Type B pancreatic cell (in vitro differentiated cells): ENCODE measurements at regions not wholly inside any gene's neighbourhood (a gene's known extent, or its start where the extent isn't known, plus 50 kb on each side); places are given as distances from the start of the nearest gene placed in this dataset.

ENCODE experiments used
- DNase-seq: peaks from one replicate; pipeline ENCODE4 v3.0.0; 2021; ENCODE audit warnings: mixed read lengths; ENCODE audit not compliant: unreplicated experiment; ENCODE audit errors: extremely low spot score
- H3K27ac Mint-ChIP-seq: 2 replicates; pipeline ENCODE4 v1.8.0; 2021; ENCODE audit warnings: mild to moderate bottlenecking, mixed read lengths
- H3K27me3 Mint-ChIP-seq: 2 replicates; pipeline ENCODE4 v1.8.0; 2021; ENCODE audit warnings: mixed read lengths
- H3K36me3 Mint-ChIP-seq: 2 replicates; pipeline ENCODE4 v1.8.0; 2021; ENCODE audit warnings: mixed read lengths
- H3K4me1 Mint-ChIP-seq: one replicate; pipeline ENCODE4 v1.8.0; 2021; ENCODE audit warnings: mixed read lengths; ENCODE audit not compliant: unreplicated experiment
- H3K4me3 Mint-ChIP-seq: 2 replicates; pipeline ENCODE4 v1.8.0; 2021; ENCODE audit warnings: mild to moderate bottlenecking, mixed read lengths
- H3K9me3 Mint-ChIP-seq: 2 replicates; pipeline ENCODE4 v1.8.0; 2021; ENCODE audit warnings: mixed read lengths
- CTCF ChIP-seq: fragments of 200-600 bp; sonication (generic); conservative IDR thresholded peaks from 2 replicates; pipeline ENCODE4 v1.5.0; 2021; ENCODE audit warnings: antibody characterized with exemption, mild to moderate bottlenecking

DNA sequence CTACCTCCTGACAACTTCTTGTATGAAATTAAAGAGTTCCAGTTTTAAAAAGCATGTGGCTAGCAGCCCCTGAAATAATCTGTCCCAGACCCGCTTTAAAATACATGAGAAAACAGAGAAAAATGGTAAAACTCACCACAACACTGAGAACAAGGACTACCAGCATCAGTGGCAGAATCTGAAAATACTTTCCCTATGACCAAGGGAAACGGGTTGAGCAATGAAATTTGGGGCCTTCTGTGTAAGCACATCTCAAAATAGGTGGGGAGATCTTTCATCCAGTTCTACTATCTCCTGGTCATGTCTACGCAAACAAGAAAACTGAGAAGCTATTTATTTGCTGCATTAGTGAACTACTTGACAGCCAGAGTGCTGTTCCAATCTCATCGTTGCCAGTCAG, 172.3 kb downstream of the LNPK start:
- H3K27me3 Mint-ChIP-seq, result no peaks in the 10 kb centered on the region
- H3K9me3 Mint-ChIP-seq, result no peaks in the 10 kb centered on the region
- TF ChIP-seq CTCF, result no peak
- H3K27ac Mint-ChIP-seq, result no peak overlapping the region
- H3K4me3 Mint-ChIP-seq, result no peak overlapping the region
- DNase-seq, result no peak
- H3K36me3 Mint-ChIP-seq, result no peaks in the 10 kb centered on the region
- no peaks in the 10 kb centered on the region for H3K4me1 Mint-ChIP-seq

- H3K27ac Mint-ChIP-seq, result no peak overlapping the region
- no peaks in the 10 kb centered on the region for H3K36me3 Mint-ChIP-seq
- no peak for TF ChIP-seq CTCF
- no peaks in the 10 kb centered on the region for H3K27me3 Mint-ChIP-seq
- no peaks in the 10 kb centered on the region for H3K4me1 Mint-ChIP-seq
- no peak for DNase-seq
- no peaks in the 10 kb centered on the region for H3K9me3 Mint-ChIP-seq
- no peak overlapping the region for H3K4me3 Mint-ChIP-seq
Measured at GRCh38 chr2:175827856-175828255, 174.2 kb downstream of the LNPK start.

- no peaks in the 10 kb centered on the region for H3K4me1 Mint-ChIP-seq
- no peaks in the 10 kb centered on the region for H3K9me3 Mint-ChIP-seq
- no peak for TF ChIP-seq CTCF
- H3K36me3 Mint-ChIP-seq, result no peaks in the 10 kb centered on the region
- peaks cover 13% of the 10 kb centered on the region for H3K27me3 Mint-ChIP-seq
- no peak overlapping the region for H3K27ac Mint-ChIP-seq
- no peak for DNase-seq
- no peak overlapping the region for H3K4me3 Mint-ChIP-seq
Measured at GRCh38 chr2:175824243-175824642, 177.8 kb downstream of the LNPK start.

GRCh38 chr2:175823707-175824073, 178.4 kb downstream of the LNPK start:
- Mint-ChIP-seq H3K4me1 (no peaks in the 10 kb centered on the region), H3K4me3 (no peak overlapping the region)

DNA sequence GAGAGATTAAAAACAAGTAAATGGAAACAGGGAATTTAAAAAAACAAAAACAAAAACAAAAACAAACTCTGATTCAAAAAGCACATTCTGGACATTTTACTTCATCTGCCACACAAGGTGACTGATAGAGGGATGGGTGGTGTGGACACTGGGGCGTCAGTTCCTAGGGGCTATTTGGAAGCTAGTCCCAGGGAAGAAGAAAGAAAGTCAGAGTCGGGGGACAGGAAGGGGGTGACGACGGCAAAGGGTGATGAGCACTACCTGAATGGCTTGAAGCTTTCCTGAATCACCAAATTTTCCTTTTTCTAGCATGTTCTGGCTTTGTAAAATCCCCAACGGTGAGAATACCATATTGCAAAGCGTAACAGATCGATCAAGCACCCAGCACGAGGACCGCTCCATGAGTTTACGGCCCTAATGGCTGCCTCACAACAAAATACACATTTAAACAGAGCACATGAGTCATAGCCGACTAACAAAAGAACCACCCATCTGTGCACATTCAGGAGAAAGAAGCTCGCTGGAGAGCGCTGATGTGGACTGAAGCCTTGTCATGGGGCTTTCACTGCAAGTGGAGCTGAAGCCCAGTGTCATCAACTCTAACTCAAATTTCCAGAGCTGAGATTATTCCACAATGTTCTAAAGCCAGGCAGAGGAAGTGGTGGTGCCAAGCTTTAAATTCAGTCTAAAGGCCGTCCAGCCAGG, 178.9 kb downstream of the LNPK start:
- Mint-ChIP-seq H3K9me3 (no peaks in the 10 kb centered on the region), H3K4me3 (no peak overlapping the region), H3K27me3 (peaks cover 13% of the 10 kb centered on the region), H3K4me1 (no peaks in the 10 kb centered on the region), H3K36me3 (no peaks in the 10 kb centered on the region), H3K27ac (no peak overlapping the region)
- DNase-seq, result no peak
- TF ChIP-seq CTCF, result no peak

More at GRCh38 chr2:175823707-175824073, 178.4 kb downstream of the LNPK start:
- no peaks in the 10 kb centered on the region for H3K36me3 Mint-ChIP-seq
- TF ChIP-seq CTCF, result no peak
- no peak overlapping the region for H3K27ac Mint-ChIP-seq
- H3K9me3 Mint-ChIP-seq, result no peaks in the 10 kb centered on the region
- no peak for DNase-seq
- H3K27me3 Mint-ChIP-seq, result peaks cover 13% of the 10 kb centered on the region

- no peak overlapping the region for H3K4me3 Mint-ChIP-seq
Measured at GRCh38 chr2:175817221-175817620, 184.8 kb downstream of the LNPK start.

More at GRCh38 chr2:175817221-175817620, 184.8 kb downstream of the LNPK start:
- Mint-ChIP-seq H3K36me3 (no peaks in the 10 kb centered on the region), H3K27me3 (peaks cover 13% of the 10 kb centered on the region), H3K4me1 (no peaks in the 10 kb centered on the region), H3K27ac (no peak overlapping the region), H3K9me3 (peaks cover 4% of the 10 kb centered on the region)
- TF ChIP-seq CTCF, result no peak
- DNase-seq, result no peak
